D721Med (cell line): ENCODE measurements at regions not wholly inside any gene's neighbourhood (a gene's known extent, or its start where the extent isn't known, plus 50 kb on each side); places are given as distances from the start of the nearest gene placed in this dataset.

Experiments
- DNase-seq: peaks from one replicate; pipeline ENCODE4 v3.0.0; 2011; ENCODE audit warnings: low spot score; ENCODE audit not compliant: insufficient read length
- FAIRE-seq: peaks from 2 replicates; lab custom pipeline; 2011; peaks lifted over from hg19 to GRCh38; lab: Jason Lieb, UNC
- CTCF ChIP-seq: IDR thresholded peaks from 2 replicates; pipeline ENCODE4 v1.5.1; 2012; ENCODE audit warnings: mild to moderate bottlenecking, control low read depth; ENCODE audit not compliant: insufficient read depth; ENCODE audit errors: missing control alignments

GRCh38 chr6:120010075-120010474 lies 660.5 kb upstream of the MAN1A1 start:
- no peak for TF ChIP-seq CTCF
- FAIRE-seq (no peak), DNase-seq (no peak)

GRCh38 chr6:120005292-120005976 lies 655.9 kb upstream of the MAN1A1 start:
- no peak for TF ChIP-seq CTCF
- FAIRE-seq (no peak), DNase-seq (no peak)

GRCh38 chr6:119986934-119987549 lies 637.5 kb upstream of the MAN1A1 start:
- DNase-seq (no peak), FAIRE-seq (no peak)
- TF ChIP-seq CTCF, result no peak

GRCh38 chr6:119985952-119986736 lies 636.6 kb upstream of the MAN1A1 start:
- DNase-seq (no peak), FAIRE-seq (no peak)
- no peak for TF ChIP-seq CTCF

DNA sequence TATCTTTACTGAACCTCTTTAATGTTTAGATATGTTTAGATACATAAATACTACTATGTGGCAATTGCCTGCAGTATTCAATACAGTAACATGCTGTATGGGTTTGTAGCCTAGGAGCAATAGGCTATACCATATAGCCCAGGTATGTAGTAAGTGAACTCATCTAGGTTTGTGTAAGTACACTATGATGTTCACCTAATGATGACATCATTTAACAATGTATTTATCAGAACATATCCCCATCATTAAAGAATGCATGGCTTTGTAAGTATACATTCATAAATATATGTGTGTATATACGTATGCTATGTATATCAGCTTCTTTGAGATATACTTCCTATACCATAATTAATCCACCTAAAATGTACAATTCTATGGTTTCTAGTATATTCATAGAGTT lies 631.2 kb upstream of the MAN1A1 start:
- FAIRE-seq (no peak), DNase-seq (no peak)
- TF ChIP-seq CTCF, result no peak

DNA sequence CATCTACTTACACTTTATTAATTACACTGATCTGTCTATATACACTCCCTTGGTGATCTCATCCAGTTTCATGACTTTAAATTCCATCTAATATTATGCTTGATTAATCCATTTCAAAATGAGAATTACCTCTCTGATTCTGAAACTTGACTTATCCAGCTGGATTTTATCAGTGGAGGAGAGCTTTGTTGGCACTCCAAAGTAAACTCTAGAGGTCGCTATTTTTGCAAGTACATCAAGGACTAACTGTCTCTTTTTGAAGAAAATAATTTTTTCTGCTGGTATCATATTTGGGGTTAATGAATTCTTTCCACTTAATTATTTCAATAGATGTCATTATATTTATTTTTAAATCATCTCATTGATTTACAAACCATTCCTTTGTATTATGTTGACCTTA lies 630.3 kb upstream of the MAN1A1 start:
- DNase-seq (no peak), FAIRE-seq (no peak)

More for the DNA sequence above, 630.3 kb upstream of the MAN1A1 start:
- peak; percentile 23 for TF ChIP-seq CTCF
